HCT116 (cell line): ENCODE measurements at regions not wholly inside any gene's neighbourhood (a gene's known extent, or its start where the extent isn't known, plus 50 kb on each side); places are given as distances from the start of the nearest gene placed in this dataset.

Experiments
- ATAC-seq: fragments of 200-7000 bp; cut with Tn5 transposase; 2 replicates; pipeline ENCODE4 v1.9.1; 2020; ENCODE audit warnings: mild to moderate bottlenecking, moderate library complexity
- BruUV-seq: library from RNA; stranded (reverse); fragments of 400-500 nt; replicated peaks from 2 replicates; lab custom pipeline; 2021; lab: Mats Ljungman, UMichigan
- CTCF ChIA-PET: fragments of 300-600 bp; sonication (Branson Sonifier 250); formaldehyde crosslinking; loops from one replicate; lab custom pipeline; 2021; ENCODE audit warnings: antibody characterized with exemption; lab: Charles Lee
- POLR2A ChIA-PET: fragments of 300-600, 350-600 bp; sonication (Branson Sonifier 250); formaldehyde crosslinking; loops from one replicate; lab custom pipeline; 2021; ENCODE audit warnings: antibody characterized with exemption; lab: Charles Lee
- RAD21 ChIA-PET, 2 experiments: fragments of 300-600 bp; sonication (Branson Sonifier 250); formaldehyde crosslinking; loops; one replicate each; lab custom pipeline; 2023; ENCODE audit warnings: low total read pairs in 2 of 2; ENCODE audit not compliant: uncharacterized antibody in 2 of 2, unreplicated experiment in 2 of 2, low non-redundant PET in 1 of 2; lab: Charles Lee
- DNase-seq: peaks from one replicate; pipeline ENCODE4 v3.0.0-alpha.2; 2010; ENCODE audit warnings: low read depth, low spot score
- H2AFZ ChIP-seq: fragments of 200-600 bp; shearing (Covaris generic), sonication (generic); 2 replicates; pipeline ENCODE4 v1.6.1; 2017; ENCODE audit warnings: low read depth, mixed run types, mixed read lengths, antibody characterized with exemption, low read length; ENCODE audit not compliant: poor library complexity, severe bottlenecking
- H3K27ac ChIP-seq: 2 replicates; pipeline ENCODE4 v1.5.1; 2012; ENCODE audit warnings: low read depth, low read length
- H3K27me3 ChIP-seq: fragments of 200-600 bp; sonication (generic); 2 replicates; pipeline ENCODE4 v1.6.1; 2016; ENCODE audit warnings: mixed run types, low read length, mixed read lengths; ENCODE audit not compliant: insufficient read depth
- H3K36me3 ChIP-seq, 2 experiments: fragments of 200-500 bp in 1 of 2; fragments of 200-600 bp in 1 of 2; sonication (Bioruptor generic) in 1 of 2; sonication (generic) in 1 of 2; 2 replicates each; pipeline versions ENCODE4 v1.5.1 to v1.6.1; 2014 to 2016; ENCODE audit warnings: low read length in 2 of 2, inconsistent platforms in 1 of 2, mixed read lengths in 1 of 2, mixed run types in 1 of 2; ENCODE audit not compliant: insufficient read depth in 2 of 2, control insufficient read depth in 1 of 2
- H3K4me1 ChIP-seq, 2 experiments: fragments of 200-600 bp in 1 of 2; sonication (generic) in 1 of 2; 2 replicates each; pipeline versions ENCODE4 v1.5.1 to v1.6.1; 2012 to 2017; ENCODE audit warnings: low read length in 2 of 2, inconsistent platforms in 1 of 2, mild to moderate bottlenecking in 1 of 2, mixed read lengths in 1 of 2, mixed run types in 1 of 2, moderate library complexity in 1 of 2; ENCODE audit not compliant: insufficient read depth in 2 of 2, control insufficient read depth in 1 of 2
- H3K4me2 ChIP-seq: fragments of 200-600 bp; sonication (generic); 2 replicates; pipeline ENCODE4 v1.6.1; 2017; ENCODE audit warnings: mixed run types, low read length, mixed read lengths
- H3K4me3 ChIP-seq, 2 experiments: fragments of 200-600 bp in 1 of 2; sonication (generic) in 1 of 2; replicated peaks in 1 of 2; 2 replicates each; pipeline ENCODE4 v1.5.1; 2011 to 2016; ENCODE audit warnings: low read length in 2 of 2, control low read depth in 1 of 2, low read depth in 1 of 2, mild to moderate bottlenecking in 1 of 2, mixed read lengths in 1 of 2, mixed run types in 1 of 2
- H3K79me2 ChIP-seq: fragments of 200-600 bp; sonication (generic); 2 replicates; pipeline ENCODE4 v1.6.1; 2017; ENCODE audit warnings: mild to moderate bottlenecking, mixed run types, low read length, moderate library complexity, mixed read lengths; ENCODE audit not compliant: insufficient read depth
- H3K9ac ChIP-seq: fragments of 200-600 bp; sonication (generic); 2 replicates; pipeline ENCODE4 v1.6.1; 2016; ENCODE audit warnings: low read length, mixed read lengths
- H3K9me2 ChIP-seq: fragments of 200-600 bp; sonication (generic), shearing (Covaris generic); 2 replicates; pipeline ENCODE4 v1.6.1; 2017; ENCODE audit warnings: mixed run types, mild to moderate bottlenecking, moderate library complexity; ENCODE audit not compliant: insufficient read depth
- H3K9me3 ChIP-seq, 2 experiments: fragments of 200-500 bp in 1 of 2; fragments of 200-600 bp in 1 of 2; sonication (Bioruptor generic) in 1 of 2; sonication (generic) in 1 of 2; 2 replicates each; pipeline ENCODE4 v1.6.1; 2014 to 2017; ENCODE audit warnings: low read length in 2 of 2, mixed read lengths in 2 of 2, inconsistent platforms in 1 of 2, low read depth in 1 of 2, mild to moderate bottlenecking in 1 of 2, mixed run types in 1 of 2, moderate library complexity in 1 of 2; ENCODE audit not compliant: control insufficient read depth in 1 of 2, insufficient read depth in 1 of 2
- H4K20me1 ChIP-seq: fragments of 200-600 bp; sonication (generic), shearing (Covaris generic); 2 replicates; pipeline ENCODE4 v1.6.1; 2017; ENCODE audit warnings: mixed run types, mild to moderate bottlenecking, moderate library complexity; ENCODE audit not compliant: insufficient read depth
- CBX3 ChIP-seq: IDR thresholded peaks from 2 replicates; pipeline ENCODE4 v1.6.1; 2012; ENCODE audit warnings: low read depth
- EGR1 ChIP-seq: IDR thresholded peaks from 2 replicates; pipeline ENCODE4 v1.6.1; 2012; ENCODE audit warnings: low read depth
- ELF1 ChIP-seq: IDR thresholded peaks from 2 replicates; pipeline ENCODE4 v1.6.1; 2012; ENCODE audit warnings: low read depth, borderline replicate concordance
- FOSL1 ChIP-seq: IDR thresholded peaks from 2 replicates; pipeline ENCODE4 v1.6.1; 2012; ENCODE audit warnings: low read depth
- JUND ChIP-seq: IDR thresholded peaks from 2 replicates; pipeline ENCODE4 v1.6.1; 2012
- RAD21 ChIP-seq: IDR thresholded peaks from 2 replicates; pipeline ENCODE4 v1.6.1; 2012; ENCODE audit warnings: low read depth, mild to moderate bottlenecking
- REST ChIP-seq: IDR thresholded peaks from 2 replicates; pipeline ENCODE4 v1.6.1; 2012; ENCODE audit warnings: low read depth
- SIN3A ChIP-seq: IDR thresholded peaks from 2 replicates; pipeline ENCODE4 v1.6.1; 2012; ENCODE audit warnings: low read depth
- SP1 ChIP-seq: IDR thresholded peaks from 2 replicates; pipeline ENCODE4 v1.6.1; 2012; ENCODE audit warnings: low read depth
- SRF ChIP-seq: IDR thresholded peaks from 2 replicates; pipeline ENCODE4 v1.6.1; 2012; ENCODE audit warnings: low read depth
- YY1 ChIP-seq: IDR thresholded peaks from 2 replicates; pipeline ENCODE4 v1.6.1; 2011; ENCODE audit warnings: low read length, low read depth, moderate library complexity, mild to moderate bottlenecking; ENCODE audit not compliant: insufficient replicate concordance; ENCODE audit errors: extremely low read depth
- ZFX ChIP-seq: fragments of 450-650 bp; IDR thresholded peaks from 2 replicates; pipeline ENCODE4 v1.6.1; 2017
- ZNF274 ChIP-seq: fragments of 200-500 bp; sonication (Bioruptor generic); IDR thresholded peaks from 2 replicates; pipeline ENCODE4 v1.6.1; 2014; ENCODE audit warnings: mild to moderate bottlenecking, low read depth, low read length, inconsistent platforms
- intact Hi-C: fragments of 100-400 bp; cut with micrococcal nuclease; formaldehyde crosslinking; loops from 2 replicates; pipeline ENCODE4 v1.10.0; 2022
- TF ChIP-seq, protein P1 (sequence below): IDR thresholded peaks from 2 replicates; pipeline ENCODE4 v1.6.1; 2011; ENCODE audit warnings: mild to moderate bottlenecking, low read length, moderate library complexity; ENCODE audit not compliant: insufficient replicate concordance; ENCODE audit errors: extremely low read depth
- TF ChIP-seq, protein P2 (sequence below): IDR thresholded peaks from 2 replicates; pipeline ENCODE4 v1.6.1; 2012
- TF ChIP-seq, protein P3 (sequence below), 3 experiments: fragments of 200-600 bp in 1 of 3; sonication (generic) in 1 of 3; IDR thresholded peaks in 2 of 3; conservative IDR thresholded peaks in 1 of 3; 2 replicates each; pipeline ENCODE4 v1.5.1; 2012 to 2017; ENCODE audit warnings: low read depth in 2 of 3, low read length in 2 of 3, antibody characterized with exemption in 1 of 3, borderline replicate concordance in 1 of 3, control low read depth in 1 of 3, mild to moderate bottlenecking in 1 of 3, mixed read lengths in 1 of 3, mixed run types in 1 of 3, moderate library complexity in 1 of 3; ENCODE audit not compliant: insufficient read depth in 1 of 3

- DNase-seq (peak; percentile 47), ATAC-seq (peak; percentile 98)
- Histone ChIP-seq H3K4me2 (peak overlapping the region; percentile 40), H3K27ac (no peak overlapping the region), H3K9ac (no peak overlapping the region), H3K27me3 (no peaks in the 10 kb centered on the region), H4K20me1 (no peaks in the 10 kb centered on the region), H3K9me3 (no peaks in the 10 kb centered on the region), H3K36me3 (no peaks in the 10 kb centered on the region), H3K79me2 (no peaks in the 10 kb centered on the region), H3K4me1 (peaks cover 0 to 16% of the 10 kb centered on the region in 2 experiments; a peak in 2 of 4 replicates), H3K4me3 (no peak overlapping the region), H2AFZ (no peak overlapping the region), H3K9me2 (no peaks in the 10 kb centered on the region)
- POLR2A ChIA-PET: no interaction called here
- intact Hi-C loops: no loop called here
- no TSS peak for BruUV-seq
- RAD21 ChIA-PET: no interaction called here
- CTCF ChIA-PET: no interaction called here
- peak; percentile 70; the same call in 1 of the 2 replicates for TF ChIP-seq CBX3
- no peak for TF ChIP-seq SP1
- no peak for TF ChIP-seq EGR1
- TF ChIP-seq, protein P1, sequence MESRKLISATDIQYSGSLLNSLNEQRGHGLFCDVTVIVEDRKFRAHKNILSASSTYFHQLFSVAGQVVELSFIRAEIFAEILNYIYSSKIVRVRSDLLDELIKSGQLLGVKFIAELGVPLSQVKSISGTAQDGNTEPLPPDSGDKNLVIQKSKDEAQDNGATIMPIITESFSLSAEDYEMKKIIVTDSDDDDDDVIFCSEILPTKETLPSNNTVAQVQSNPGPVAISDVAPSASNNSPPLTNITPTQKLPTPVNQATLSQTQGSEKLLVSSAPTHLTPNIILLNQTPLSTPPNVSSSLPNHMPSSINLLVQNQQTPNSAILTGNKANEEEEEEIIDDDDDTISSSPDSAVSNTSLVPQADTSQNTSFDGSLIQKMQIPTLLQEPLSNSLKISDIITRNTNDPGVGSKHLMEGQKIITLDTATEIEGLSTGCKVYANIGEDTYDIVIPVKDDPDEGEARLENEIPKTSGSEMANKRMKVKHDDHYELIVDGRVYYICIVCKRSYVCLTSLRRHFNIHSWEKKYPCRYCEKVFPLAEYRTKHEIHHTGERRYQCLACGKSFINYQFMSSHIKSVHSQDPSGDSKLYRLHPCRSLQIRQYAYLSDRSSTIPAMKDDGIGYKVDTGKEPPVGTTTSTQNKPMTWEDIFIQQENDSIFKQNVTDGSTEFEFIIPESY: no peak
- TF ChIP-seq, protein P2, sequence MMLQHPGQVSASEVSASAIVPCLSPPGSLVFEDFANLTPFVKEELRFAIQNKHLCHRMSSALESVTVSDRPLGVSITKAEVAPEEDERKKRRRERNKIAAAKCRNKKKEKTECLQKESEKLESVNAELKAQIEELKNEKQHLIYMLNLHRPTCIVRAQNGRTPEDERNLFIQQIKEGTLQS: no peak
- TF ChIP-seq SRF: no peak
- TF ChIP-seq FOSL1: peak; percentile 71
- TF ChIP-seq YY1: no peak
- no peak for TF ChIP-seq ZNF274
- TF ChIP-seq, protein P3, sequence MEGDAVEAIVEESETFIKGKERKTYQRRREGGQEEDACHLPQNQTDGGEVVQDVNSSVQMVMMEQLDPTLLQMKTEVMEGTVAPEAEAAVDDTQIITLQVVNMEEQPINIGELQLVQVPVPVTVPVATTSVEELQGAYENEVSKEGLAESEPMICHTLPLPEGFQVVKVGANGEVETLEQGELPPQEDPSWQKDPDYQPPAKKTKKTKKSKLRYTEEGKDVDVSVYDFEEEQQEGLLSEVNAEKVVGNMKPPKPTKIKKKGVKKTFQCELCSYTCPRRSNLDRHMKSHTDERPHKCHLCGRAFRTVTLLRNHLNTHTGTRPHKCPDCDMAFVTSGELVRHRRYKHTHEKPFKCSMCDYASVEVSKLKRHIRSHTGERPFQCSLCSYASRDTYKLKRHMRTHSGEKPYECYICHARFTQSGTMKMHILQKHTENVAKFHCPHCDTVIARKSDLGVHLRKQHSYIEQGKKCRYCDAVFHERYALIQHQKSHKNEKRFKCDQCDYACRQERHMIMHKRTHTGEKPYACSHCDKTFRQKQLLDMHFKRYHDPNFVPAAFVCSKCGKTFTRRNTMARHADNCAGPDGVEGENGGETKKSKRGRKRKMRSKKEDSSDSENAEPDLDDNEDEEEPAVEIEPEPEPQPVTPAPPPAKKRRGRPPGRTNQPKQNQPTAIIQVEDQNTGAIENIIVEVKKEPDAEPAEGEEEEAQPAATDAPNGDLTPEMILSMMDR (IDR thresholded peaks at IDR 0.05 in 2 of 3, conservative IDR thresholded peaks at IDR 0.05 in 1 of 3; ENCODE audit: borderline replicate concordance in 1 of 3, insufficient read depth in 1 of 3, low read depth in 2 of 3, low read length in 2 of 3): no peak
- peak; percentile 63 for TF ChIP-seq JUND
- no peak for TF ChIP-seq ELF1
- TF ChIP-seq RAD21: no peak
- no peak for TF ChIP-seq SIN3A
- no peak for TF ChIP-seq ZFX
- TF ChIP-seq REST: no peak
Observed at GRCh38 chr6:47180633-47181032, 129.1 kb downstream of the TNFRSF21 start.
